Peyer's patch (tissue), 4 donors: ENCODE measurements at regions not wholly inside any gene's neighbourhood (a gene's known extent, or its start where the extent isn't known, plus 50 kb on each side); places are given as distances from the start of the nearest gene placed in this dataset.

Experiments
- DNase-seq, 3 donors: peaks; one replicate each; pipeline ENCODE4 v3.0.0-alpha.2; 2017 to 2019
- H3K27ac ChIP-seq, 4 donors: fragments of 200-600 bp; sonication (generic); one replicate each; pipeline ENCODE4 v1.5.1; 2016 to 2019
- H3K27me3 ChIP-seq, 2 donors: fragments of 200-600 bp; sonication (generic); one replicate each; pipeline ENCODE4 v1.5.1; 2019
- H3K36me3 ChIP-seq, 3 donors: fragments of 200-600 bp; sonication (generic); one replicate each; pipeline ENCODE4 v1.5.1; 2016 to 2019
- H3K4me1 ChIP-seq, 4 donors: fragments of 200-600 bp; sonication (generic); one replicate each; pipeline ENCODE4 v1.5.1; 2016 to 2019
- H3K4me3 ChIP-seq, 4 donors: fragments of 200-600 bp; sonication (generic); 1 replicate in 3 of 4; 2 replicates in 1 of 4; pipeline ENCODE4 v1.5.1; 2016 to 2019; ENCODE audit warnings: mild to moderate bottlenecking in 1 of 4
- H3K9me3 ChIP-seq, 4 donors: fragments of 200-600 bp; sonication (generic); one replicate each; pipeline ENCODE4 v1.5.1; 2016 to 2019; ENCODE audit warnings: mild to moderate bottlenecking in 1 of 4
- CTCF ChIP-seq, 6 experiments: fragments of 450-650 bp in 4 of 6; fragments of 200-600 bp in 2 of 6; sonication (generic) in 1 of 6; IDR thresholded peaks; one replicate each; pipeline ENCODE4 v1.5.1; 2017 to 2019; ENCODE audit warnings: antibody characterized with exemption in 6 of 6, mild to moderate bottlenecking in 3 of 6, moderate library complexity in 1 of 6
- POLR2A ChIP-seq, 2 donors: fragments of 450-650 bp; IDR thresholded peaks; one replicate each; pipeline ENCODE4 v1.5.1; 2017; ENCODE audit warnings: antibody characterized with exemption in 2 of 2, mild to moderate bottlenecking in 2 of 2, moderate library complexity in 2 of 2

GRCh38 chrX:99371976-99372595 lies 1038.0 kb downstream of the PCDH19 start:
- no peak overlapping the region for H3K27ac ChIP-seq
- H3K4me1 ChIP-seq, result no peaks in the 10 kb centered on the region
- H3K27me3 ChIP-seq, result no peaks in the 10 kb centered on the region
- no peak overlapping the region for H3K4me3 ChIP-seq
- no peaks in the 10 kb centered on the region for H3K36me3 ChIP-seq
- no peak for DNase-seq
- no peaks in the 10 kb centered on the region for H3K9me3 ChIP-seq
- TF ChIP-seq POLR2A (IDR thresholded peaks at IDR 0.05), result no peak
- TF ChIP-seq CTCF (IDR thresholded peaks at IDR 0.05), result no peak

- no peak overlapping the region for H3K4me3 ChIP-seq
- H3K27me3 ChIP-seq, result no peaks in the 10 kb centered on the region
- no peak for DNase-seq
- no peak for TF ChIP-seq CTCF (IDR thresholded peaks at IDR 0.05)
- H3K4me1 ChIP-seq, result no peaks in the 10 kb centered on the region
- H3K27ac ChIP-seq, result no peak overlapping the region
- no peaks in the 10 kb centered on the region for H3K9me3 ChIP-seq
- no peaks in the 10 kb centered on the region for H3K36me3 ChIP-seq
Measured at GRCh38 chrX:99353412-99353811, 1056.7 kb downstream of the PCDH19 start.

GRCh38 chrX:99348256-99348655 lies 1061.8 kb downstream of the PCDH19 start:
- no peak for TF ChIP-seq POLR2A (IDR thresholded peaks at IDR 0.05)
- TF ChIP-seq CTCF (IDR thresholded peaks at IDR 0.05), result no peak
- no peaks in the 10 kb centered on the region for H3K27me3 ChIP-seq
- H3K4me1 ChIP-seq, result no peaks in the 10 kb centered on the region
- DNase-seq, result no peak
- no peaks in the 10 kb centered on the region for H3K9me3 ChIP-seq
- no peaks in the 10 kb centered on the region for H3K36me3 ChIP-seq
- H3K27ac ChIP-seq, result no peak overlapping the region
- H3K4me3 ChIP-seq, result no peak overlapping the region

- TF ChIP-seq CTCF (IDR thresholded peaks at IDR 0.05) (no peak), POLR2A (IDR thresholded peaks at IDR 0.05) (no peak)
- Histone ChIP-seq H3K9me3 (no peaks in the 10 kb centered on the region), H3K27ac (no peak overlapping the region), H3K36me3 (no peaks in the 10 kb centered on the region), H3K27me3 (no peaks in the 10 kb centered on the region), H3K4me3 (no peak overlapping the region), H3K4me1 (no peaks in the 10 kb centered on the region)
- DNase-seq, result no peak
Measured at GRCh38 chrX:99308302-99308701, 1101.8 kb downstream of the PCDH19 start.

- Histone ChIP-seq H3K9me3 (no peaks in the 10 kb centered on the region), H3K27ac (no peak overlapping the region), H3K4me3 (no peak overlapping the region), H3K36me3 (no peaks in the 10 kb centered on the region), H3K27me3 (no peaks in the 10 kb centered on the region), H3K4me1 (no peaks in the 10 kb centered on the region)
- no peak for TF ChIP-seq CTCF (IDR thresholded peaks at IDR 0.05)
- TF ChIP-seq POLR2A (IDR thresholded peaks at IDR 0.05), result no peak
- DNase-seq, result no peak
Measured at GRCh38 chrX:99305573-99305972, 1104.5 kb downstream of the PCDH19 start.

- Histone ChIP-seq H3K36me3 (no peaks in the 10 kb centered on the region), H3K27me3 (no peaks in the 10 kb centered on the region), H3K27ac (no peak overlapping the region), H3K4me1 (no peaks in the 10 kb centered on the region), H3K9me3 (no peaks in the 10 kb centered on the region), H3K4me3 (no peak overlapping the region)
- no peak for DNase-seq
- TF ChIP-seq CTCF (IDR thresholded peaks at IDR 0.05), result no peak
- TF ChIP-seq POLR2A (IDR thresholded peaks at IDR 0.05), result no peak
Measured at GRCh38 chrX:99301990-99302389, 1108.1 kb downstream of the PCDH19 start.
